MM.1S (cell line): ENCODE measurements at regions not wholly inside any gene's neighbourhood (a gene's known extent, or its start where the extent isn't known, plus 50 kb on each side); places are given as distances from the start of the nearest gene placed in this dataset.

Source experiments
- DNase-seq: peaks from one replicate; pipeline ENCODE4 v3.0.0-alpha.2; 2015
- H2AFZ ChIP-seq: fragments of 300-600 bp; sonication (generic); 2 replicates; pipeline ENCODE4 v1.6.0; 2016; ENCODE audit warnings: antibody characterized with exemption, low read length
- H3F3A ChIP-seq: fragments of 300-600 bp; sonication (generic); 2 replicates; pipeline ENCODE4 v1.6.1; 2016; ENCODE audit warnings: mild to moderate bottlenecking, antibody characterized with exemption, low read length, moderate library complexity, mixed read lengths; ENCODE audit not compliant: insufficient read depth
- H3K27ac ChIP-seq: fragments of 300-600 bp; sonication (generic); 2 replicates; pipeline ENCODE4 v1.5.1; 2016; ENCODE audit warnings: mild to moderate bottlenecking, low read length
- H3K27me3 ChIP-seq: fragments of 300-600 bp; sonication (generic); replicated peaks from 2 replicates; pipeline ENCODE4 v1.6.0; 2016; ENCODE audit warnings: low read length; ENCODE audit not compliant: insufficient read depth
- H3K36me3 ChIP-seq: fragments of 300-600 bp; sonication (generic); replicated peaks from 2 replicates; pipeline ENCODE4 v1.6.1; 2016; ENCODE audit warnings: mild to moderate bottlenecking, low read length, mixed read lengths; ENCODE audit not compliant: insufficient read depth
- H3K4me1 ChIP-seq: fragments of 300-600 bp; sonication (generic); 2 replicates; pipeline ENCODE4 v1.6.1; 2016; ENCODE audit warnings: low read length, mixed read lengths
- H3K4me2 ChIP-seq: fragments of 300-600 bp; sonication (generic); 2 replicates; pipeline ENCODE4 v1.6.0; 2016; ENCODE audit warnings: low read depth, low read length
- H3K4me3 ChIP-seq: fragments of 300-600 bp; sonication (generic); 2 replicates; pipeline ENCODE4 v1.5.1; 2016; ENCODE audit warnings: low read length, mixed read lengths
- H3K79me2 ChIP-seq: fragments of 300-600 bp; sonication (generic); 2 replicates; pipeline ENCODE4 v1.6.1; 2016; ENCODE audit warnings: mixed run types, low read length, mixed read lengths
- H3K9ac ChIP-seq: fragments of 300-600 bp; sonication (generic); 2 replicates; pipeline ENCODE4 v1.6.1; 2016; ENCODE audit warnings: low read length, mixed read lengths
- H3K9me2 ChIP-seq: fragments of 300-600 bp; sonication (generic); replicated peaks from 2 replicates; pipeline ENCODE4 v1.6.1; 2016; ENCODE audit warnings: mild to moderate bottlenecking, low read length, mixed read lengths; ENCODE audit not compliant: insufficient read depth
- H3K9me3 ChIP-seq: fragments of 300-600 bp; sonication (generic); replicated peaks from 2 replicates; pipeline ENCODE4 v1.6.1; 2016; ENCODE audit warnings: mild to moderate bottlenecking, low read length, mixed read lengths; ENCODE audit not compliant: insufficient read depth
- H4K20me1 ChIP-seq: fragments of 300-600 bp; sonication (generic); 2 replicates; pipeline ENCODE4 v1.6.1; 2016; ENCODE audit warnings: mild to moderate bottlenecking, low read length, moderate library complexity, mixed read lengths; ENCODE audit not compliant: insufficient read depth
- EZH2 ChIP-seq: fragments of 300-600 bp; sonication (generic); optimal IDR thresholded peaks from 2 replicates; pipeline ENCODE3; 2017; ENCODE audit warnings: low read depth, mild to moderate bottlenecking, antibody characterized with exemption, low read length, mixed read lengths
- EZH2phosphoT487 ChIP-seq: fragments of 300-600 bp; sonication (generic); IDR thresholded peaks from 2 replicates; pipeline ENCODE4 v1.6.1; 2018; ENCODE audit warnings: antibody characterized with exemption, low read length
- TF ChIP-seq, protein P1 (sequence below): fragments of 300-600 bp; sonication (generic); IDR thresholded peaks from 2 replicates; pipeline ENCODE4 v1.5.1; 2016; ENCODE audit warnings: antibody characterized with exemption, low read length, mixed read lengths

DNA sequence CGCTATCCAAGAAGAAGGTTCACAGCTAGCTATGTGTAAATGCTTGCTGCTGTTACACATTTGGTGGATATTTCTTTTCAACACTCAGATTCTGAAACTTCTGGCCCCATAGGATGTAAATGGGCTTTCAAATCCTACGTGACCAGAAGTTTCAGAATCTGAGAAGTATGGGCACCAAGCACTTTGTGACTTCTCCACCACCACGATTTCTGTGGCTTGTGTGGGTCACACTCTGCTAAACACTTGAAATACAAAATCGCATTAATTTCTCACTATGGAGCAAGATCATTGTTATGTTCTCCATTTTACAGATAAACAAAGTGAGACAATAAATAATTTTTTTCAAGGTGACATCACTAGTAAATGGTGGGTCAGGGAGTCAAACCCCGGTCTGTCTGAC lies 259.4 kb upstream of the JADE1 start:
- no peak for DNase-seq

DNA sequence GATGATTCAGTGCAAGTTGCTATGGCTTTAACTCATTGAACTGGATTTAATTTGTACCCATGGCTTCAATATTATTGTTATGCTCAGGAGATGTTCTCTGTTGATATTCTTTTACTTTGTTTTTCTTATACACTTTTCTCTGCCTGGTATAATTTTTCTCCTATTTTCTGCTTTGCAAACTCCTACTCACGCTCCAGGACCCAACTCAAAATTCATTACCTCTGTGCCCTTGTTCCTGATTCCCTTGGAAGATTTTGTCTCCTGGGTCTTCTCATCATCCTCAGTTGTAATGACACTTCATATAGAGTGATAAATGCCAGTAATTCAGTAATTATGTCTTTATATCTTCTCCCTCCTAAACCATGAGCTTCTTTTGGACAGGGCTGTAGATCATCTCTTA lies 259.9 kb upstream of the JADE1 start:
- DNase-seq: no peak
- no peak overlapping the region for H3K27ac ChIP-seq

More for the DNA sequence above, 259.4 kb upstream of the JADE1 start:
- no peaks in the 10 kb centered on the region for H3K36me3 ChIP-seq
- no peak overlapping the region for H3K4me3 ChIP-seq
- H3K27me3 ChIP-seq: no peaks in the 10 kb centered on the region
- no peaks in the 10 kb centered on the region for H3K79me2 ChIP-seq
- H3K9me3 ChIP-seq: no peaks in the 10 kb centered on the region
- no peak overlapping the region for H2AFZ ChIP-seq
- H3F3A ChIP-seq: peaks cover 17% of the 10 kb centered on the region
- no peak overlapping the region for H3K27ac ChIP-seq
- TF ChIP-seq EZH2: no peak
- TF ChIP-seq, protein P1, sequence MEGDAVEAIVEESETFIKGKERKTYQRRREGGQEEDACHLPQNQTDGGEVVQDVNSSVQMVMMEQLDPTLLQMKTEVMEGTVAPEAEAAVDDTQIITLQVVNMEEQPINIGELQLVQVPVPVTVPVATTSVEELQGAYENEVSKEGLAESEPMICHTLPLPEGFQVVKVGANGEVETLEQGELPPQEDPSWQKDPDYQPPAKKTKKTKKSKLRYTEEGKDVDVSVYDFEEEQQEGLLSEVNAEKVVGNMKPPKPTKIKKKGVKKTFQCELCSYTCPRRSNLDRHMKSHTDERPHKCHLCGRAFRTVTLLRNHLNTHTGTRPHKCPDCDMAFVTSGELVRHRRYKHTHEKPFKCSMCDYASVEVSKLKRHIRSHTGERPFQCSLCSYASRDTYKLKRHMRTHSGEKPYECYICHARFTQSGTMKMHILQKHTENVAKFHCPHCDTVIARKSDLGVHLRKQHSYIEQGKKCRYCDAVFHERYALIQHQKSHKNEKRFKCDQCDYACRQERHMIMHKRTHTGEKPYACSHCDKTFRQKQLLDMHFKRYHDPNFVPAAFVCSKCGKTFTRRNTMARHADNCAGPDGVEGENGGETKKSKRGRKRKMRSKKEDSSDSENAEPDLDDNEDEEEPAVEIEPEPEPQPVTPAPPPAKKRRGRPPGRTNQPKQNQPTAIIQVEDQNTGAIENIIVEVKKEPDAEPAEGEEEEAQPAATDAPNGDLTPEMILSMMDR: no peak
- TF ChIP-seq EZH2phosphoT487: no peak
- peaks cover 16% of the 10 kb centered on the region for H3K4me1 ChIP-seq
- no peak overlapping the region for H3K4me2 ChIP-seq
- no peaks in the 10 kb centered on the region for H4K20me1 ChIP-seq
- H3K9me2 ChIP-seq: no peaks in the 10 kb centered on the region
- no peak overlapping the region for H3K9ac ChIP-seq

DNA sequence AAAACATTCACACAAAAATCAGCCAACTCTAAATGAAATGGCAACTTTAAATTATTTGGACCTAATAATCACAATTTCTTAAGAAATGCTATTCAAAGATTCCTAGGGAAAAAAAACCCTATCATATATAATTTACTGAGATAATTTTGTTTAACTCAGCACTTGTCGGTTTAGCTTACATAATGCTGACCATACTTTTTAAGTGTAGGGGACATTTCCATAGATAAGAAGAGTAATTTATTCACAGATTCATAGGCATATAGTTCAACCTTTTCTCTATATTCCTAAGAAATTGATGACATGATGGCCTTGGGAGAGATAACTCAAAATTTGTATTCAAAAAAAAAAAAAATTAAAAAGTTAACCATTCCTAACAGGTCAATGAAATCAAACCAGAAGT lies 260.8 kb upstream of the PGRMC2 start:
- Histone ChIP-seq H3K9me2 (no peaks in the 10 kb centered on the region), H3K4me2 (no peak overlapping the region), H2AFZ (no peak overlapping the region), H3K27ac (no peak overlapping the region), H4K20me1 (no peaks in the 10 kb centered on the region), H3K4me1 (peaks cover 4% of the 10 kb centered on the region; the same call in 1 of the 2 replicates), H3K36me3 (no peaks in the 10 kb centered on the region), H3K27me3 (no peaks in the 10 kb centered on the region), H3K9me3 (no peaks in the 10 kb centered on the region), H3F3A (peaks cover 10% of the 10 kb centered on the region), H3K4me3 (no peak overlapping the region), H3K79me2 (no peaks in the 10 kb centered on the region), H3K9ac (no peak overlapping the region)
- TF ChIP-seq, protein P1: no peak
- TF ChIP-seq EZH2: no peak
- TF ChIP-seq EZH2phosphoT487: no peak
- DNase-seq: no peak

More for the DNA sequence above, 259.9 kb upstream of the JADE1 start:
- Histone ChIP-seq H3K79me2 (no peaks in the 10 kb centered on the region), H3K4me2 (no peak overlapping the region), H3K4me1 (peaks cover 13% of the 10 kb centered on the region), H3K9me3 (no peaks in the 10 kb centered on the region), H3K27me3 (no peaks in the 10 kb centered on the region), H3K9me2 (no peaks in the 10 kb centered on the region), H3K36me3 (no peaks in the 10 kb centered on the region), H2AFZ (no peak overlapping the region), H3K4me3 (no peak overlapping the region), H3K9ac (no peak overlapping the region), H4K20me1 (no peaks in the 10 kb centered on the region), H3F3A (peaks cover 17% of the 10 kb centered on the region)
- TF ChIP-seq EZH2 (no peak), EZH2phosphoT487 (no peak)
- TF ChIP-seq, protein P1: no peak
